Esophagus muscularis mucosa (tissue), 4 donors: ENCODE measurements at regions not wholly inside any gene's neighbourhood (a gene's known extent, or its start where the extent isn't known, plus 50 kb on each side); places are given as distances from the start of the nearest gene placed in this dataset.

Experiments
- EP300 ChIP-seq: sonication (generic); formaldehyde crosslinking; IDR thresholded peaks from one replicate; pipeline ENCODE4 v1.6.1; 2017; ENCODE audit warnings: antibody characterized with exemption
- POLR2AphosphoS5 ChIP-seq, 2 donors: sonication (generic); formaldehyde crosslinking; IDR thresholded peaks; one replicate each; pipeline ENCODE4 v1.6.1; 2017; ENCODE audit warnings: antibody characterized with exemption in 2 of 2
- TF ChIP-seq, protein P1 (sequence below), 3 experiments: fragments of 200-600 bp in 2 of 3; fragments of 450-650 bp in 1 of 3; sonication (generic) in 2 of 3; IDR thresholded peaks; one replicate each; pipeline ENCODE4 v1.5.1; 2017 to 2019; ENCODE audit warnings: antibody characterized with exemption in 3 of 3, mild to moderate bottlenecking in 2 of 3, moderate library complexity in 1 of 3

DNA sequence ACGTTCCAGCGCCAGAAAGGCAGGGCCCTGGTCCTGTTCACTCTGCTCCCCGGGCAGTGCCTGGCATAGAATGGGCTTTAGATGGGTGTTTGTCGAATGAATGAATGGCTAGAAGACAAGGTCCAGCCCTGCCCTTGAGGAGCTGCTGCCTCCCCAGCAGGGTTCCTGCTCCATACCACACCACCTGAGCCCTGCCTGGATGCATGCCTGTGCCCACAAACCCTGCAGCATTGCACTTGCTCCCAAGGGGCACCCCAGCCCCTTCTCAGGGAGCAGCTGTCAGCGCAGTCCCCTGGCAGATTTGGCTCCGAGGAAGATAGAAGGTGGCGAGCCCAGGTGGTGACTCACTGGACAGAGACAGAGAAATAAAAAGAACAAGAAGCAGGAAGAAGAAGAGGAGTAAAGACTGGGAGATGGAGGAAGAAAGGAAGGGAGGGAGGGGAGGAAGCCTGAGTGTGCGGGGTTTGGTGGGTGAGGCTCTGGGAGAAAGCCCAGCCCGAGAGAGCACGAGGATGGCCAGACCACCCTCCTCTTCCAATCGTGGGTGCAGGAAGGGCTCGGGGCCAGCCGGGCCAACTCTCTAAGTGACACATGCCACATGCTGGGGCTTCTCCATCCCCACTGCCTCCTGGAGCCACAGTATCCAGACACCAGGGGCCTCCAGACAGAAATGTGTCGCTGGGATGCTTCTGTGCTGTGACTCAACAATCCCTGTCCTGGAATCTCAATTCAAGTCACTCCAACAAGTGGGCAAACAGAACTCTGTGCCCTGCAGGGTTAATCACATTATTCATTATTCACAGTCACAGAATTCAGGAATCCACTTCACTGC is 1474.3 kb downstream of the BRD1 start:
- TF ChIP-seq POLR2AphosphoS5 (IDR thresholded peaks at IDR 0.05) (no peak), EP300 (no peak)
- TF ChIP-seq, protein P1, sequence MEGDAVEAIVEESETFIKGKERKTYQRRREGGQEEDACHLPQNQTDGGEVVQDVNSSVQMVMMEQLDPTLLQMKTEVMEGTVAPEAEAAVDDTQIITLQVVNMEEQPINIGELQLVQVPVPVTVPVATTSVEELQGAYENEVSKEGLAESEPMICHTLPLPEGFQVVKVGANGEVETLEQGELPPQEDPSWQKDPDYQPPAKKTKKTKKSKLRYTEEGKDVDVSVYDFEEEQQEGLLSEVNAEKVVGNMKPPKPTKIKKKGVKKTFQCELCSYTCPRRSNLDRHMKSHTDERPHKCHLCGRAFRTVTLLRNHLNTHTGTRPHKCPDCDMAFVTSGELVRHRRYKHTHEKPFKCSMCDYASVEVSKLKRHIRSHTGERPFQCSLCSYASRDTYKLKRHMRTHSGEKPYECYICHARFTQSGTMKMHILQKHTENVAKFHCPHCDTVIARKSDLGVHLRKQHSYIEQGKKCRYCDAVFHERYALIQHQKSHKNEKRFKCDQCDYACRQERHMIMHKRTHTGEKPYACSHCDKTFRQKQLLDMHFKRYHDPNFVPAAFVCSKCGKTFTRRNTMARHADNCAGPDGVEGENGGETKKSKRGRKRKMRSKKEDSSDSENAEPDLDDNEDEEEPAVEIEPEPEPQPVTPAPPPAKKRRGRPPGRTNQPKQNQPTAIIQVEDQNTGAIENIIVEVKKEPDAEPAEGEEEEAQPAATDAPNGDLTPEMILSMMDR (IDR thresholded peaks at IDR 0.05), result no peak
